ENCODE measurements at regions not wholly inside any gene's neighbourhood (a gene's known extent, or its start where the extent isn't known, plus 50 kb on each side); places are given as distances from the start of the nearest gene placed in this dataset.

DNA sequence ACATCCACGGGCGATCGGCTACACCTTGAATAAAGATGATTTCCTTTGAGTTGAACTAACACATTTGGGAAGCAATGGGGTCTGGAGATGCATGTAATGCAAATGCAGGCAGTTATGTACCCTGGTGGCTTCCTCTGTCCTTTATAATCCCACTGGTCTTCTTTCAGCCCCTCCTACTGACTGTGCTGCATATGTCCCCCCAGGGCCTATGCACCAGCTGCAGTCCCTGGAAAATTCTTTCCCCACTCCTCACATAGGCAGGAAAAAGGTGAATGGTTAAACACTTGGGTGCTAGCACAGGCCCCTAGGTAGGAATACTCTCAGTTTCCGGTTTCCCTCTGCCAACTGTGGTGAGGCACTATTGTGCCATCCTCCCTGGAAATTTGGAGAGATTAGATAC lies 294.8 kb upstream of the SOX5 start:
- TF ChIP-seq, protein P1, sequence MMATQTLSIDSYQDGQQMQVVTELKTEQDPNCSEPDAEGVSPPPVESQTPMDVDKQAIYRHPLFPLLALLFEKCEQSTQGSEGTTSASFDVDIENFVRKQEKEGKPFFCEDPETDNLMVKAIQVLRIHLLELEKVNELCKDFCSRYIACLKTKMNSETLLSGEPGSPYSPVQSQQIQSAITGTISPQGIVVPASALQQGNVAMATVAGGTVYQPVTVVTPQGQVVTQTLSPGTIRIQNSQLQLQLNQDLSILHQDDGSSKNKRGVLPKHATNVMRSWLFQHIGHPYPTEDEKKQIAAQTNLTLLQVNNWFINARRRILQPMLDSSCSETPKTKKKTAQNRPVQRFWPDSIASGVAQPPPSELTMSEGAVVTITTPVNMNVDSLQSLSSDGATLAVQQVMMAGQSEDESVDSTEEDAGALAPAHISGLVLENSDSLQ (IDR thresholded peaks at IDR 0.05): no peak
- TF ChIP-seq SUZ12 (IDR thresholded peaks at IDR 0.05): no peak
- TF ChIP-seq ELF4 (IDR thresholded peaks at IDR 0.05): no peak
- TF ChIP-seq BHLHE40 (IDR thresholded peaks at IDR 0.05; ENCODE audit: borderline replicate concordance): no peak
- no peak for TF ChIP-seq FOXK2 (IDR thresholded peaks at IDR 0.05)
- no peak for TF ChIP-seq SP1 (IDR thresholded peaks at IDR 0.05)
- no peak for TF ChIP-seq HDGF (IDR thresholded peaks at IDR 0.05; ENCODE audit: borderline replicate concordance)
- TF ChIP-seq FOXM1 (IDR thresholded peaks at IDR 0.05; ENCODE audit: borderline replicate concordance): no peak
